CD4-positive, alpha-beta T cell treated with Interleukin-15 for 1 hour (primary cell): ENCODE measurements at regions not wholly inside any gene's neighbourhood (a gene's known extent, or its start where the extent isn't known, plus 50 kb on each side); places are given as distances from the start of the nearest gene placed in this dataset.

Experiments
- DNase-seq: peaks from one replicate; pipeline ENCODE4 v3.0.0-alpha.2; 2020

DNA sequence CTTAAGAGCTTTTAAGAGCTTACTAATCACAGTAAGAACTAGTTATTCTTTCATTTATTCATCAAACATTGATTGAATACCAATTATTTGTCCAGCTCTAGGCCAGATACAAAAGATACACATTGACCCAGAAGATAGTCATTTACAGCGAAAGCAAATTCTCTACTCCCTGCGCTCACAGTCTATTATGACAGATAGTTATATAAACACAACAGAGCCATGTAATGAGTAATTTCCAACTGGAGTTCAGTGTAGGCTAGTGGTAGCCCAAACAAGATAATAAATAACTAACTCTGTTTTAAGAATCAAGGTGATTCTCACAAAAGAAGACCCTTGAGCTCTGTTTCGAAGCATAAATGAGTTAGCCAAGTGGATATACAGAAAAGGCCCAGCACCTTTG, 397.8 kb upstream of the TLE4 start:
- no peak for DNase-seq

- no peak for DNase-seq
Measured at GRCh38 chr9:79176014-79176697, 395.6 kb upstream of the TLE4 start.

DNA sequence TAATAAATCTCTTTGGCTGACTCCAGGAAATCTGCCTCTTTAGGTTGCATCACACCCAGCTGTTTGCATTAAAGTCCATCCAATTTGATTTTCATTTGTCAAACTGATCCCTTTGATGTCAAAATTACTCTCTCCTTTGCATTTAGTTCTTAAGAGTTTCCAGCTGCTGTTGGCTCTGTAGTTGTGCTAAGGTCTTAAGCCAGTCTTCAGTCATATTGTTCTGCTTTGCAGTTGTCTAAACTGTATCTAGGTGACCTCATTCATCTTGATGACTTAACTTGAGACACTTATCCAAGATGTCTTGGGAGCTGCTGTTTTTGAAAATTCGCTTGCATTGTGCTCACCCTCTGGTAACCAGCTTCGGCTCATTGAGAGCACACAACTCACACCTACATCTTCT, 386.9 kb upstream of the TLE4 start:
- DNase-seq: no peak

- DNase-seq: no peak
Measured at GRCh38 chr9:79185866-79186265, 385.9 kb upstream of the TLE4 start.

- DNase-seq: no peak
Measured at GRCh38 chr9:79189511-79189924, 382.2 kb upstream of the TLE4 start.

GRCh38 chr9:79193001-79193400, 378.8 kb upstream of the TLE4 start:
- DNase-seq: no peak

GRCh38 chr9:79193501-79194223, 378.1 kb upstream of the TLE4 start:
- no peak for DNase-seq

DNA sequence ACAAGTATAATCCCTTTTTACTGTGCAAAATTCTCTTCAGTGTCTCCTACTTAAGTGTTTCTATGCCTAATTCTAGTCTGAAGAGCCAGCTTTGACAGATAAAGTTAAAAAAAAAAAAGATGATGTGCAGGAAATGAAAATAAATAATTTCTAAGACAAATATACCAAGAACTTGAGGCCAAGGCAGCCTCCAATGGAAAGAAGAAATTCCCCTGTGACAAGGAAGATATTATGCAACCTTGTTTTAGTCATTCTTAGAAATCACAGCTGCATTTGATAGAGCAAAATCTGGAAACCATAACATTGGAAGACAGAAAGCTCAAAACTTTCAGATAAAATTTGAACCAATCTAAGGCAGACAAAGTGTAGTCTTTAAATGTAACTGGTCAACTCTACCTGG, 375.9 kb upstream of the TLE4 start:
- no peak for DNase-seq

GRCh38 chr9:79196606-79197005, 375.2 kb upstream of the TLE4 start:
- DNase-seq: no peak

DNA sequence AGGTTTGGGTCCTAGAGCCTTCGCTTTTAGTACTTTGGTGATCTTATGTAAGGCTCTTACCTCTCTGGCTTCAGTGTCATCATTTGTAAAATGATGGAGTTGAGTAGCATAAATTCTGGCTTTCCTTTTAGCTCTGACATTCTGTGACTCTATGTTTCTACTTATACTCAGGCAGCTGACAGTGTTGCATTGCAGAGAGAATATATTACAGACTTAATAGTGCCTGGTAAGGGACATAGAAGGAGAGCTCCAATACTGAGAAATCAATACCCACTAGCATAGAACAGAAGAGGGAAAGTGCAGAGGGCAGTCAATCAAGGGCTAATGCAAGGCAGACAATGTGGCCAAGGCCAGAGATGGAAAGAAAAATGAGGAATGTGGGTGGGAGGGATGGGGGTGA, 371.4 kb upstream of the TLE4 start:
- no peak for DNase-seq

DNA sequence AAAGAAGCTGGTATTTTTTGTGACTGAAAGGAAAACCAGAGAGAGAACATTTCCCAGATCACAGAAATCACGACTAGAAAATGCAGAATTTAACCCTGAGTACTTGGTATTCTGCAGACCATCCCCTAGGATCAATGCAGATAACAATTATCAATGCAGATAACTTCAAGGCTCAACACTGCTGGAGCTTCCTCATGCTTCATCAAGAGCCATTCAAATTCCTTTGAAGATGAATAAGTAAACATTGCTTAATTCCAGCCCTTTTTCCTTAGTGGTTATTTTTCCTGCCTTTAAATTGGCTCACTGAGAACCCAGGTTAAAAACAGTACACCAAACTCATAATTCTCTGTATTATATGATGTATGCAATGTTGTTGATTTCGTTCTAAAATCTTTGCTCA, 370.1 kb upstream of the TLE4 start:
- DNase-seq: no peak

DNA sequence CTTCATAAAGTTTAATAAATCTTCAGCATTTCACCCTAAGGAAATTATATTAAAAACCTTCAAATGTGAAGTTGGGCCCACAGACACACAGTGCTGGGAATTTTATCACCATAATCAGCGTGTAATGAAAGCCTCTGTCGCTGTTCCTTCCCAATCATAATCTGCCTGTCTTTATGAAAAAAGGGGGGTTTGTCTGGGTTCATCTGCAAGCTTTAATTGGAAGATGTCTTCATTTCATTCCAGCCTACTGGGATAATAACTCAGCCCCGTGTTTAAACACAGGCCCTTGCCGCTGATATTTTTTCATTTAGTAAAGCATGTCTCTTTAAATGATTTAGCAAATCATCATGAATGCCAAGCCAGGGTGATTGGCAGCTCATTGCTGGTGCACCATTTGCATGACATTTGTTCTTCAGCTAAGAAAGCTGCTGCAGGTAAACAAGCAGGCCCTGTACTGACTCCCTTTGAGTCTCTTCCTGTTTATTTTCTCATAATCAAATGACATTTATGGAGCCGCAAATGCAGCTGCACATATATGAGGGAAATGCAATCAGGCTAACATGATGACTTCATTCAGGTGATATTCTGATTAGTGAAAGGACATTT, 362.9 kb upstream of the TLE4 start:
- DNase-seq: no peak

DNA sequence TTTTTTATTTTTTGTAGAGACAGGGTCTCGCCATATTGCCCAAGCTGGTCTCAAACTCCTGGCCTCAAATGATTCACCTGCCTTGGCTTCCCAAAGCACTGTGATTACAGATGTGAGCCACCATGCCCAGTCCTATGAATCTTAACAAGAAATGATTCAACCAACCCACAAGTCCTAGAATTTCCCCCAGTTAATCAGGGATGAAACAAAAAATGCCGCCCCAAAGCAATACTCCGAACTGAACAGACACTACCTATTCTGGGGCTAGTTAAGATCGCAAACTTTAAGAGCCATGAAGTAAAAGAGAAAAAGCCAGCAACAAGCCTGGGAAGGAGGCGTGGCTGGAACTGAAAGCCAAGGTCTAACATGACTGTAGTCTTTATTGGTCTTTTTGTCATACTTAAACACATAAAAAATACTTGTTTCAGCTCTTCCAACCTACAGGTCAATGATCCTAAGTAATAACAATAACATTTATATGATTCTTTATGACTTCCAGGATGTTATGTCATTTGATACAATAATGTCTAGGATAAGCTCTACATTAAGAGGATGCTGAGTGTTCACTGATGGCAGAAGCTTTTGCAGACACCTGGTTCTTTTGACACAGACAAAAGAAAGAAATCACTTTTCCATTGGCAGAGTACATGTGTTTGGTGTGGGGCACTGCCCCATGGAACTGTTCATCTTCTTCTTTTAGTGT, 361.1 kb upstream of the TLE4 start:
- no peak for DNase-seq

- no peak for DNase-seq
Measured at GRCh38 chr9:79213417-79214125, 358.2 kb upstream of the TLE4 start.

DNA sequence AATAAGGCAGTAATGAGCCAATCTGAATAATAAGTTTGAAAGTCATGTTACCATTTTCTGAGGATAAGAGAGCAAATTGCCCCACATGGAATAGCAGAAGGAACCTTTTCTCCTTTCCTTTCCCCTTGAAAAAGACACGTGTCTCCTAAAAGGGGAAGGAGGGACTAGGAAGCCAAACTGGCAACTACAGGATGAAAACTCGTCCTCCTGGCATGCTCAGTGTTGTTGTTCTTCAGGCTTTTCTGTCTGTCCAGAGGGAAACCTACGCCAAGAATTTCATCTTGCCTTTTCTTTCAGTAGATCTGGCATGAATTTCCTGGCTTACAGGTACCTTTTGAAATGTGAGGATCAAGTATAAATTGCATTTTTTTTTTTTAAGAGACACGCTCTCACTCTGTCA, 355.9 kb upstream of the TLE4 start:
- DNase-seq: no peak

DNA sequence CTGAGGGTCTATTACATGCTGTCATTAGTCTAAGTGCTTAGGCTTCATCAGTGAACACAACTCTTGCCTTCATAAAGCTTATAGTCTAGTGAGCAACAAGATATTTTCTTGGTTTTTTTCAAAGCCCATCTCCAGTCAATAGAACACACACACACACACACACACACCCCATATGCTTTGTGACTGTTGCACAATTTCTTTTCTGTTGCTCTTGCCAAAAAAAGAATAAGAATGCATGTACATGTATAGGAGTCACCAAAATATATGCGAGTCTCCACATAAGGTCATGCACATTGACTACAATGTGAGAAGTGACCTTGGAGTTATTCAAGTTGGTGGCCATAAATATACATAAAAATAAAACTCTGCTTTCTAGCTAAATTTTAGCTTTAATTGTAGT, 351.5 kb upstream of the TLE4 start:
- no peak for DNase-seq

DNA sequence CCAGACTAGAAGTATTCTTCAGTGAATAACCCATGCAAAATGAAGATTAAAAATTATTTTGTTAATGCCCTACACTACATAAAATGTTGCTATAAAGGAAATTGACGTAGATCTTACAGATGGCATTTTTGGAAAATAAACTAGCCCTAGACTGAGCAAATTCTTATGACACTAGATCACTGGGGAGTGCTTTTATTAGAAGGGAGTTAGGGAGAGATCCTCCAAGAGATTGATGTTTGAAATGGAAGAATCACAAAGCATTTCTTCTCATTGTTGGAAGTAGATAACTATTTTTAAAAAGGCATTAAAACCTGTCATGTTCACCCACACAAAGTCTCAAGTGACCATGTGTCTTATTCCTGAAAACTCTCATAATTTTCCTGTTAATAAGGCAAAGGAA, 351.1 kb upstream of the TLE4 start:
- no peak for DNase-seq

- DNase-seq: no peak
Measured at GRCh38 chr9:79221084-79221483, 350.7 kb upstream of the TLE4 start.

DNA sequence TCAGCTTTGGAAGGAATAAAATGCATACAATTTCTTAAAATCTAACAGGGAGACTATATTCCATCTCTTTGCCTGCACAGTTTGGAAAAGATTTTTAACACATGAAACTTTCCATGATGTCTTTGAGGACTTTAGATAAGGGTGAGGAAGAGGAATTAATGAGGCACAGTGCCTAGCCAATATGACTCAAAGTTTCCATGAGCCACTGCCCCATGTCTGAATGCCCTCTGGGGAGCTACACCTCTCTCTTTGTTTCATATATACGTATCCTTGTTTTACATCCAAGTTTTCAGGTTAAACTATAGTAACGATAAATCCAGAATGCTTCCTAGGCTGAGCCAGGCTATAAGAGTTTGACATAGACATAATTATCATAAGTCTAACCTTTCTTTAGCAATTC, 349.3 kb upstream of the TLE4 start:
- DNase-seq: no peak

DNA sequence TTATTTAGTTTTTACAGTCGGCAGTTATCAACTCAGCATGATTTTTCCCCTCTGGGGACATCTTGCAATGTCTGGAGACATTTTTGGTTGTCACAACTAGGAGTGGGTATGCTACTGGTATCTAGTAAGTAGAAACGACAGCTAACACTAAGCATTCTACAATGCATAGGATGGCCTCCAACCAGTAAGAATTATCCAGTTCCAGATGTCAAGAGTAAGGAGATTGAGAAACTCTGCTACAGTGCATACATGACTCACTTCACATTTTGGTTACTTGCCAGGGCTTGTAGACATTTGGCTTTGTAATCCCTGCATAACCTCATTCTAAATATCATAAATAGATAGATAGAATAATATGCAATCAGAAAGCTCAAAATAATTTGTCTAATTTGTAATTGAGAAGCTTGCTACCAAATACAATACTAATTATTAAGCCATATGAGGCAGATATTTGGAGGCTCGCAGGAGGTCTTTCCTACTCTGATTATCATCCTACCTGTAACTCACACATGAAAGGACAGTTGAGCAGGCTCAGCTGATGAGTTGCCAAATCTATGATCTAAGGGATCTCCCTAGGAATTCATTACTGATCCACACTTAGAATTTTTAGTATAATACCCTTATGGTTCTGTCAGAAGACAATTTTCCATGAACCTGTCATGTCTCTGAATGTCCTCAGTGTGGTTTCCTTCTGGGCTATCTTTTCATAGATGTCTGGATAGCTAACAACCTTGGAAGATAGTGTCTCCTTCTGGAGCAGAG, 346.9 kb upstream of the TLE4 start:
- DNase-seq: no peak

DNA sequence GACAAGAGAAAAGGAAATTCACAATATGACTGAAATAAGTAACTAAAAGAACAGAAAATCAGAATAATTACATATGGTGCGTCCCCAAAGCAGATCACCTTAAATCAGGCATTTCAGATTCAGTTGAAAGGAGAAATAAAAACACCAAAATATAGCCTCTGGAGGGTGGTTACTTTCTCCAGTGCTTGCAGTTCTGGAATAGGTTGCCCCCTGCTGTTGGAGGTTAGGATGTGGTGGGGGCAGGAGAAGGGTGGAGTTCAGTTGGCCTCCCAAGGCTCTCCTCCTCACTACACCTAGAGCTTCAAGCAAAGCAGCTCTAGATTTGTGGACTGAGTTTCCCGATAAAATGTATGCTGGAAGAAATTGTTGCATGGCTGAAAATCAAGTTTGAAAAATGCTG, 338.2 kb upstream of the TLE4 start:
- DNase-seq: no peak

DNA sequence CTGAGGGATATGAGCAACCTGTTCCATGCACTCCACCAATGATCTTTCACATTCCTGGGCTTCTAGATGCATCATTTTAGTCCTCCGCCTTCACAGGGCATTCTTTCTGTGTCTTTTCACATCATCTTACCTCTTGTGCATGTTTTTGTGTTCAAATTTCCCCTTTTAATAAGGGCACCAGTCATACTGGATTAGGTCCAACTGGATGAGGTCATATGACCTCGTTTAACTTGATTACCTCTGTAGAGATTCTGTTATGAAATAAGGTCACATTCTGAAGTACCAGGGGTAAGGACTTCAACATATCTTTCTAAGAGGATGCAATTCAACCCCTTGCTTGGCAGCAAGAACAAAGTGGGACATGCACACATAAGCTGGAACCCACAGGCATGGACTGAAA, 335.3 kb upstream of the TLE4 start:
- DNase-seq: no peak
